Left ventricle myocardium inferior (tissue), 1 donor: ENCODE measurements at regions not wholly inside any gene's neighbourhood (a gene's known extent, or its start where the extent isn't known, plus 50 kb on each side); places are given as distances from the start of the nearest gene placed in this dataset.

Experiments
- DNase-seq: peaks from one replicate; pipeline ENCODE4 v3.0.0-alpha.2; 2020
- H3K27ac ChIP-seq: fragments of 200-600 bp; replicated peaks from 2 replicates; pipeline ENCODE4 v1.8.0; 2021
- H3K27me3 ChIP-seq: fragments of 200-600 bp; 2 replicates; pipeline ENCODE4 v1.8.0; 2021; ENCODE audit warnings: low read depth
- H3K36me3 ChIP-seq: fragments of 200-600 bp; 2 replicates; pipeline ENCODE4 v1.8.0; 2021
- H3K4me1 ChIP-seq: fragments of 200-600 bp; 2 replicates; pipeline ENCODE4 v1.8.0; 2021
- H3K4me3 ChIP-seq: fragments of 200-600 bp; 2 replicates; pipeline ENCODE4 v1.8.0; 2021; ENCODE audit warnings: mild to moderate bottlenecking, moderate library complexity
- H3K9me3 ChIP-seq: fragments of 200-600 bp; replicated peaks from 2 replicates; pipeline ENCODE4 v1.8.0; 2021
- CTCF ChIP-seq: fragments of 200-600 bp; IDR thresholded peaks from 2 replicates; pipeline ENCODE4 v1.8.0; 2021; ENCODE audit warnings: antibody characterized with exemption, mild to moderate bottlenecking, borderline replicate concordance
- intact Hi-C: fragments of 100-400 bp; cut with micrococcal nuclease; formaldehyde crosslinking; loops from one replicate; pipeline ENCODE4 v1.11.0; 2022
- donor health status: DM: no; HTN: yes; CAD: no; lungs with severe emphysema.

- no peaks in the 10 kb centered on the region for H3K9me3 ChIP-seq
- no peak for TF ChIP-seq CTCF
- no peaks in the 10 kb centered on the region for H3K36me3 ChIP-seq
- DNase-seq: no peak
- H3K27me3 ChIP-seq: no peaks in the 10 kb centered on the region
- no peak overlapping the region for H3K4me3 ChIP-seq
- no peak overlapping the region for H3K27ac ChIP-seq
- intact Hi-C loops: no loop called here
- peaks cover 5% of the 10 kb centered on the region for H3K4me1 ChIP-seq
Measured at GRCh38 chrX:15971696-15972095, 117.1 kb upstream of the AP1S2 start.

GRCh38 chrX:15963858-15964257, 109.2 kb upstream of the AP1S2 start:
- H3K4me1 ChIP-seq: no peaks in the 10 kb centered on the region
- no peak for DNase-seq
- H3K27me3 ChIP-seq: no peaks in the 10 kb centered on the region
- no peaks in the 10 kb centered on the region for H3K9me3 ChIP-seq
- intact Hi-C loops: no loop called here
- no peak for TF ChIP-seq CTCF
- no peak overlapping the region for H3K27ac ChIP-seq
- H3K4me3 ChIP-seq: no peak overlapping the region
- H3K36me3 ChIP-seq: no peaks in the 10 kb centered on the region

- no peaks in the 10 kb centered on the region for H3K36me3 ChIP-seq
- intact Hi-C loops: no loop called here
- no peak overlapping the region for H3K4me3 ChIP-seq
- no peaks in the 10 kb centered on the region for H3K27me3 ChIP-seq
- no peaks in the 10 kb centered on the region for H3K9me3 ChIP-seq
- DNase-seq: no peak
- no peaks in the 10 kb centered on the region for H3K4me1 ChIP-seq
- H3K27ac ChIP-seq: no peak overlapping the region
- no peak for TF ChIP-seq CTCF
Measured at GRCh38 chrX:15960237-15960636, 105.6 kb upstream of the AP1S2 start.

GRCh38 chrX:15956681-15957080, 102.1 kb upstream of the AP1S2 start:
- DNase-seq: no peak
- Histone ChIP-seq H3K4me3 (no peak overlapping the region), H3K27ac (no peak overlapping the region), H3K9me3 (no peaks in the 10 kb centered on the region), H3K4me1 (no peaks in the 10 kb centered on the region), H3K36me3 (no peaks in the 10 kb centered on the region), H3K27me3 (no peaks in the 10 kb centered on the region)
- TF ChIP-seq CTCF: no peak
- intact Hi-C loops: no loop called here

- Histone ChIP-seq H3K4me3 (no peak overlapping the region), H3K27ac (no peak overlapping the region), H3K4me1 (no peaks in the 10 kb centered on the region), H3K27me3 (no peaks in the 10 kb centered on the region), H3K36me3 (no peaks in the 10 kb centered on the region), H3K9me3 (no peaks in the 10 kb centered on the region)
- intact Hi-C loops: no loop called here
- no peak for DNase-seq
- no peak for TF ChIP-seq CTCF
Measured at GRCh38 chrX:15953801-15954200, 99.2 kb upstream of the AP1S2 start.

GRCh38 chrX:15952212-15952611, 97.6 kb upstream of the AP1S2 start:
- no peaks in the 10 kb centered on the region for H3K9me3 ChIP-seq
- no peaks in the 10 kb centered on the region for H3K36me3 ChIP-seq
- H3K27me3 ChIP-seq: no peaks in the 10 kb centered on the region
- no peak for TF ChIP-seq CTCF
- H3K4me3 ChIP-seq: no peak overlapping the region
- DNase-seq: no peak
- intact Hi-C loops: no loop called here
- H3K27ac ChIP-seq: no peak overlapping the region
- no peaks in the 10 kb centered on the region for H3K4me1 ChIP-seq
